Astrocyte (in vitro differentiated cells and primary cell): ENCODE measurements at regions not wholly inside any gene's neighbourhood (a gene's known extent, or its start where the extent isn't known, plus 50 kb on each side); places are given as distances from the start of the nearest gene placed in this dataset.

Experiments used
- DNase-seq: peaks from one replicate; pipeline ENCODE4 v3.0.0-alpha.2; 2010; ENCODE audit warnings: low read depth
- FAIRE-seq: peaks from 2 replicates; lab custom pipeline; 2011; peaks lifted over from hg19 to GRCh38; lab: Jason Lieb, UNC
- H2AFZ ChIP-seq: 2 replicates; pipeline ENCODE4 v1.6.0; 2012; ENCODE audit warnings: low read depth, low read length, inconsistent platforms
- H3K27ac ChIP-seq: 2 replicates; pipeline ENCODE4 v1.5.1; 2011; ENCODE audit warnings: low read depth, low read length, inconsistent platforms
- H3K27me3 ChIP-seq: 2 replicates; pipeline ENCODE4 v1.6.0; 2011; ENCODE audit warnings: low read length, inconsistent platforms; ENCODE audit not compliant: insufficient read depth
- H3K36me3 ChIP-seq: 2 replicates; pipeline ENCODE4 v1.5.1; 2011; ENCODE audit warnings: low read length, inconsistent platforms; ENCODE audit not compliant: insufficient read depth
- H3K4me1 ChIP-seq: 2 replicates; pipeline ENCODE4 v1.5.1; 2011; ENCODE audit warnings: low read length, inconsistent platforms; ENCODE audit not compliant: insufficient read depth
- H3K4me2 ChIP-seq: 2 replicates; pipeline ENCODE4 v1.6.0; 2012; ENCODE audit warnings: low read length, inconsistent platforms
- H3K4me3 ChIP-seq: 2 replicates; pipeline ENCODE4 v1.5.1; 2011; ENCODE audit warnings: low read depth, mild to moderate bottlenecking, low read length, inconsistent platforms; ENCODE audit not compliant: insufficient read depth
- H3K79me2 ChIP-seq: 2 replicates; pipeline ENCODE4 v1.6.0; 2012; ENCODE audit warnings: mild to moderate bottlenecking, low read length, inconsistent platforms; ENCODE audit not compliant: insufficient read depth
- H3K9ac ChIP-seq: 2 replicates; pipeline ENCODE4 v1.6.0; 2012; ENCODE audit warnings: mild to moderate bottlenecking, low read length, inconsistent platforms
- H3K9me3 ChIP-seq: 2 replicates; pipeline ENCODE4 v1.5.1; 2012; ENCODE audit warnings: low read depth, mild to moderate bottlenecking, low read length, inconsistent platforms; ENCODE audit not compliant: insufficient read depth
- H4K20me1 ChIP-seq: 2 replicates; pipeline ENCODE4 v1.6.0; 2012; ENCODE audit warnings: low read length, inconsistent platforms; ENCODE audit not compliant: insufficient read depth
- H3K27ac Mint-ChIP-seq: one replicate; pipeline ENCODE4 v1.8.0; 2021; ENCODE audit warnings: mild to moderate bottlenecking, mixed read lengths; ENCODE audit not compliant: unreplicated experiment
- H3K27me3 Mint-ChIP-seq: one replicate; pipeline ENCODE4 v1.8.0; 2021; ENCODE audit warnings: low read depth, mixed read lengths; ENCODE audit not compliant: unreplicated experiment
- H3K36me3 Mint-ChIP-seq: one replicate; pipeline ENCODE4 v1.8.0; 2021; ENCODE audit warnings: low read depth, mixed read lengths; ENCODE audit not compliant: unreplicated experiment
- H3K4me1 Mint-ChIP-seq: one replicate; pipeline ENCODE4 v1.8.0; 2021; ENCODE audit warnings: low read depth, mixed read lengths; ENCODE audit not compliant: unreplicated experiment
- H3K4me3 Mint-ChIP-seq: one replicate; pipeline ENCODE4 v1.8.0; 2021; ENCODE audit warnings: mild to moderate bottlenecking, moderate library complexity, mixed read lengths; ENCODE audit not compliant: unreplicated experiment
- H3K9me3 Mint-ChIP-seq: one replicate; pipeline ENCODE4 v1.8.0; 2021; ENCODE audit warnings: mild to moderate bottlenecking, mixed read lengths; ENCODE audit not compliant: unreplicated experiment
- EZH2 ChIP-seq: IDR thresholded peaks from 2 replicates; pipeline ENCODE4 v1.6.1; 2012; ENCODE audit warnings: mild to moderate bottlenecking, low read length, inconsistent platforms; ENCODE audit not compliant: insufficient read depth
- TF ChIP-seq, protein P1 (sequence below): IDR thresholded peaks from 2 replicates; pipeline ENCODE4 v1.5.1; 2011; ENCODE audit warnings: low read depth, mild to moderate bottlenecking, inconsistent platforms, low read length, moderate library complexity; ENCODE audit not compliant: insufficient read depth

DNA sequence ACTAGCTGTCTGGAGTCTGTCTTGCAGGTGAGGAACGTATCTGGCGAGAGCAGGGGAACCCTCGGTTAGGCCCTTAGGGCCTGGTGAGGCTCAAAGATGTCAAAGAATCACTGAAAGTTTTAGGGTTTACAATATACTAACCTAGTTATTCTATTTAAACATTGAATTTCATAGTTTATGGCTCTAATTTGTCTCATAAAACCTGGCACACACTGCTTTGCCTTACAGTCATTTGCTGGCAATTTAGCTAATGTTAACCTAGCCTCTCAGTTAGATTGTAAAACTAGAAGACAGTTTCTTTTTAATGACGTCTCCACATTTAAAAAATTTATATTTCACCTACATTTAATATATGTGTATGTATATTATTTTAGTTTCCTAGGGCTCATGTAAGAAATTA, 89.6 kb upstream of the DOCK10 start:
- TF ChIP-seq, protein P1, sequence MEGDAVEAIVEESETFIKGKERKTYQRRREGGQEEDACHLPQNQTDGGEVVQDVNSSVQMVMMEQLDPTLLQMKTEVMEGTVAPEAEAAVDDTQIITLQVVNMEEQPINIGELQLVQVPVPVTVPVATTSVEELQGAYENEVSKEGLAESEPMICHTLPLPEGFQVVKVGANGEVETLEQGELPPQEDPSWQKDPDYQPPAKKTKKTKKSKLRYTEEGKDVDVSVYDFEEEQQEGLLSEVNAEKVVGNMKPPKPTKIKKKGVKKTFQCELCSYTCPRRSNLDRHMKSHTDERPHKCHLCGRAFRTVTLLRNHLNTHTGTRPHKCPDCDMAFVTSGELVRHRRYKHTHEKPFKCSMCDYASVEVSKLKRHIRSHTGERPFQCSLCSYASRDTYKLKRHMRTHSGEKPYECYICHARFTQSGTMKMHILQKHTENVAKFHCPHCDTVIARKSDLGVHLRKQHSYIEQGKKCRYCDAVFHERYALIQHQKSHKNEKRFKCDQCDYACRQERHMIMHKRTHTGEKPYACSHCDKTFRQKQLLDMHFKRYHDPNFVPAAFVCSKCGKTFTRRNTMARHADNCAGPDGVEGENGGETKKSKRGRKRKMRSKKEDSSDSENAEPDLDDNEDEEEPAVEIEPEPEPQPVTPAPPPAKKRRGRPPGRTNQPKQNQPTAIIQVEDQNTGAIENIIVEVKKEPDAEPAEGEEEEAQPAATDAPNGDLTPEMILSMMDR: no peak
- no peak for TF ChIP-seq EZH2
- Histone ChIP-seq H3K9me3 (no peaks in the 10 kb centered on the region), H3K9ac (no peak overlapping the region), H3K36me3 (no peaks in the 10 kb centered on the region), H2AFZ (no peak overlapping the region), H3K4me3 (no peak overlapping the region), H3K4me1 (no peaks in the 10 kb centered on the region), H3K27me3 (no peaks in the 10 kb centered on the region), H4K20me1 (no peaks in the 10 kb centered on the region), H3K27ac (no peak overlapping the region), H3K4me2 (no peak overlapping the region), H3K79me2 (no peaks in the 10 kb centered on the region)
- Mint-ChIP-seq H3K9me3 (peaks cover 2% of the 10 kb centered on the region), H3K4me1 (no peaks in the 10 kb centered on the region), H3K27me3 (no peaks in the 10 kb centered on the region), H3K36me3 (no peaks in the 10 kb centered on the region), H3K4me3 (no peak overlapping the region), H3K27ac (no peak overlapping the region)
- no peak for FAIRE-seq
- DNase-seq: no peak

DNA sequence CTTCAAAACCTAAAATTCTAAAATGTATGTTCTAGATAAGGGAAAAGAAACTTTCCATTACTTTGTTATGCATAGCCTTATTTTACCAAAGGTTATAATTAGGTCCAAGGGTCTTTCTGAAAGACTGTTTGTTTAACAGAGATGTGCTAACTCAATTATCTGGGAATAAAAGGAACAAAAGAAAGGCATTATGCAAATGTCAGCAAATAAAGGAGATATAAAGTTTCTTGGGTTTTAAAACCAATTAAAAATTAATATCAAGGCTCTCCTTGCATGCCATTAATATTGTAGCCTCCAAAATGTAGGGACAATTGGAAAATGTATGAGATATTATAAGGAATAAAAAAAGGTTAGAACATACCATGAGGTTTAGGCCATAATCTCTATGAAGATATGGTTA, 87.8 kb upstream of the DOCK10 start:
- Histone ChIP-seq H2AFZ (no peak overlapping the region), H3K27ac (no peak overlapping the region), H3K4me3 (no peak overlapping the region), H3K27me3 (no peaks in the 10 kb centered on the region), H3K4me2 (no peak overlapping the region), H3K79me2 (no peaks in the 10 kb centered on the region), H4K20me1 (no peaks in the 10 kb centered on the region), H3K9me3 (no peaks in the 10 kb centered on the region), H3K9ac (no peak overlapping the region), H3K4me1 (no peaks in the 10 kb centered on the region), H3K36me3 (no peaks in the 10 kb centered on the region)
- DNase-seq (no peak), FAIRE-seq (no peak)
- H3K27me3 Mint-ChIP-seq: no peaks in the 10 kb centered on the region
- no peaks in the 10 kb centered on the region for H3K36me3 Mint-ChIP-seq
- H3K9me3 Mint-ChIP-seq: peaks cover 2% of the 10 kb centered on the region
- no peak for TF ChIP-seq EZH2
- TF ChIP-seq, protein P1: no peak
- H3K4me1 Mint-ChIP-seq: no peaks in the 10 kb centered on the region
- no peak overlapping the region for H3K27ac Mint-ChIP-seq
- H3K4me3 Mint-ChIP-seq: no peak overlapping the region

DNA sequence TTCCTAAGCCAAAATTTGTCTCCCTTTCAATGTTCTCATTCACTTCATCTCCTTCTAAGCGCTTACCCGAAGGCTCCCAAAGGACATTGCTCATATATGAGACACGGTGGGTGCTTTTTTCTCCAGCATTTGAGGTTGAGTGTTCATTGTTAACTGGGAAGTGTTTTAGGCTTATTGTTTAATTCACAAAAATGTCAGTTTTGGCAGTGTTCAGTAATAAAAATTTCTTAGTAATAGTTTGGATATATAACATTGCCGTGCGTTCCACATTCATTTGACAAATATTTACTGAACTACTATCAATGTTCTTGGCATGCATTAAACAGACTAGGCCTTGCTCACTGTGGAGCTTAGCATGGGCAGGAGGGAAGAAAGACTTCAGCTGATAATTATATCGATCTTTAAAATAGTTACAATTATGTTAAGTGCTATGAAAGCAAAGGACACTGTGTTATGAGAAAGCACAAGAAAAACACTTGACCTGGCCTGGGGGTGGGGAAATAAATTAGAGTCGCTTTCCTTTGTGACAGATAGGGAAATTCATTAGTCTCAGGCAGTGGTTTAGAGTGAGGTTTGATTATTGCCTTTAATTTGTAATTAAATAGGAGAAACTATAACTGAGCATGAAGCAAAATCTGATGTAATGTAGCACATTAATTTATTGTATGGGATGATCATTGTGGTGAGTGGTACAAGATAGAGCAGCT, 82.2 kb upstream of the DOCK10 start:
- FAIRE-seq (no peak), DNase-seq (no peak)
- Histone ChIP-seq H3K4me1 (peaks cover 5% of the 10 kb centered on the region), H2AFZ (peak overlapping the region; percentile 25), H3K36me3 (no peaks in the 10 kb centered on the region), H4K20me1 (no peaks in the 10 kb centered on the region), H3K9ac (no peak overlapping the region), H3K27ac (no peak overlapping the region), H3K4me2 (no peak overlapping the region), H3K79me2 (no peaks in the 10 kb centered on the region), H3K4me3 (no peak overlapping the region), H3K9me3 (no peaks in the 10 kb centered on the region), H3K27me3 (no peaks in the 10 kb centered on the region)
- H3K27ac Mint-ChIP-seq: no peak overlapping the region
- no peaks in the 10 kb centered on the region for H3K27me3 Mint-ChIP-seq
- H3K9me3 Mint-ChIP-seq: peaks cover 2% of the 10 kb centered on the region
- H3K4me1 Mint-ChIP-seq: peaks cover 4% of the 10 kb centered on the region
- TF ChIP-seq, protein P1: no peak
- no peak for TF ChIP-seq EZH2
- no peaks in the 10 kb centered on the region for H3K36me3 Mint-ChIP-seq
- H3K4me3 Mint-ChIP-seq: no peak overlapping the region
